GM18498 (cell line): ENCODE measurements at regions not wholly inside any gene's neighbourhood (a gene's known extent, or its start where the extent isn't known, plus 50 kb on each side); places are given as distances from the start of the nearest gene placed in this dataset.
"Not testable (repeated sequence)": the region's sequence is repeated elsewhere in the genome, so short reads cannot be mapped to it uniquely, and the experiment has no call there.

ENCODE experiments used
- ATAC-seq: cut with Tn5 transposase; IDR thresholded peaks from one replicate; pipeline ENCODE4 v1.9.1; 2021; ENCODE audit warnings: mild to moderate bottlenecking, moderate library complexity; ENCODE audit not compliant: unreplicated experiment

DNA sequence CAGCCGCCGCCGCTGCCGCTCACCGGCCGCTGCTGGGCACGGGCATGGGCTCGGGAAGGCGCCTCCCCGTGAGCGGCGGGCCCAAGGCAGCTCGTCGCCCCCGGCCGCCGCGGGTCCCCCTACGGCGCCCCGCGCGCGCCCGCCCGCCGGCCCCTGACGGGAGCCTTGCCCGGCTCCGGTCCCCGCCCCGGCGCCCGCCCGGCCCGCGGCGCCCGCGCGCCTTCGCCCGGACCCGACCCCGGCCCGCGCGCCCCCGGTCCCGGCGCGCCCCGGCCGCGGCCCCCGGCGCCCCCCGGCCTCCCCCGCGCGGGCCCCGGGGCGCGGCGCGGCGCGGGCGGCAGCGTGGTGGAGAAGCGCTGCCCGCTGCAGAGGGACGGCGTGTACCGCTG lies 177.7 kb downstream of the OR4M2 start:
- no peak for ATAC-seq

DNA sequence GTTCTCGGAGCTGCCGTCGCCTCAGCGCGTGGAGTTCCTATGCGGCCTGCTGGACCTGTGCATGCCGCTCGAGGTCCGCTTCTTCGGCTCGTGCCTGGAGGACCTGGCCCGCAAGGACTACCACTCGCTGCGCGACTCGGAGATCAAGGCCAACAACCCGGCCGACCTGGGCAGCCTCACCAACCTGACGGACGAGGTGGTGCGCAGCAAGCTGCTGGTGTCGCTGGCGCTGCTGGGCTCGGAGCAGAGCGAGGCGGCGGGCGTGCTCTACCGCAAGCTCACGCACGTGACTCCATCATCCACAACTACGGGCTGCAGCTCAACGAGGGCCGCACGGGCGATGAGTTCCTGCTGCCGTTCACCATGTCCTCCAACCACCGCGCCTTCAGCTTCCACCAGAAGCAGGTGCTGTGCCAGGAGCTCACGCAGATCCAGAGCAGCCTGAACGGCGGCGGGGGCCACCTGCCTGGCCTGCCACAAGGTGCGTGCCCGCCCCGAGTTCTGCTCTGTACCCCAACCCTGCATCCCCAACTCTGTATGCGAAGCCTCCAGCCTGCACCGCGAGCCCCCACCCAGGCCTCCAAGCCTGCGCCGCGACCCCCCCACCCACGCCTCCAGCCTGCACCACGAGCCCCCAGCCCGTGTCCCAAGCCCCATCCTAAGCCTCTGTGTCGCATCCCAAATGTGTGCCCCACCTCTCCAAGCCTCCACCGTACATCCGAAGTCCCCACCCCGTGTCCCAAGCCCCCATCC lies 178.2 kb downstream of the OR4M2 start:
- no peak for ATAC-seq

- not testable (repeated sequence) for ATAC-seq
These were observed 178.9 kb downstream of the OR4M2 start for GRCh38 chr15:22259151-22259750.

DNA sequence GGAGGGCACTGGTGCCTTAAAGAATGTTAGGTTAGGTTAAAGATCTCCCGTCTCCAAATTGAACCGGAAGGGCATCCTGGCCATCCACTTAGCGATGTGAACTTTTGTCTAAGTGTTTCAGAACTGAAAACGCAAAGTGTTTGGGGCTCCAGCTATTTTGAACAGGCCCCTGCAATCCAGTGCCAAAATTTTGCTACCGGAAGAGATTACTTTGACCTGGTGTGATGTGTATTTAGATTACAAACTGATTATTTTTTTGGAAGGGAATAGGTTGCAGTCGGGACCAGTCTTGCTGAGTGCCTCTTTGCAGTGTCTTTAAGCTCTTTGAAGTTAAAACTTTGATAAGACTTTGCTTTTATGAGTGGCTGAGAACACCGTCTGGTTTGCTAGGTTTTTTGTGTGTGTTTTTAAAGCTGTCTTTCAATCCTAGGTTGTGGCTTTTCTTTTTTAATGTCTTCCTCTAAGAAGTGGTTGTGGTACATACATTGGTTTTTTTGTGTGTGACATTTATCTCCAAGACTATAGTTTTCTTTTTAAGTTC lies 179.6 kb downstream of the OR4M2 start:
- no peak for ATAC-seq

- no peak for ATAC-seq
These were observed 182.3 kb downstream of the OR4M2 start for GRCh38 chr15:22262613-22263020.

GRCh38 chr15:22263738-22264137 lies 183.4 kb downstream of the OR4M2 start:
- no peak for ATAC-seq

- not testable (repeated sequence) for ATAC-seq
These were observed 183.9 kb downstream of the OR4M2 start for GRCh38 chr15:22264272-22264671.

- no peak for ATAC-seq
These were observed 185.0 kb downstream of the OR4M2 start for GRCh38 chr15:22265056-22265945.

GRCh38 chr15:22265970-22266369 lies 185.6 kb downstream of the OR4M2 start:
- ATAC-seq, result no peak

DNA sequence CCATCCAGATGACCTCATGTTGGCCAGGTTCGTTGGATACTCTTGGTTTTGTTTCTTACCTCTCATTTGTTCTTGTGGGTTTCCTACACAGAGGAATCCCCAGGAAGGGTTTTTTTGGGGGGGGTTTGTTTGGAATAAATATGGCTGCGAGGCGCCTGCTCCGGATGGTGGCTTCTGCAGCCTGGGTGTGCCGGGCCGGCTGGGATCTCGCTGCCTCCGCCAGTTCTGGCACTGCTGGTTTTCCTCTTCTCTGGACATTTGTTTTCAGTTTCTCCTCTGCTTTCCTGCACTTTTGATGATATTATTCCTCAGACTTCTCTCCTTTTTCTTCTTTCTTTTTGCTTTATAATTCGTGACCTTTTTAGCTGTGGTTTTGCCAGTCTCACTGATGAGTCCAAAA lies 187.4 kb downstream of the OR4M2 start:
- ATAC-seq, result no peak

DNA sequence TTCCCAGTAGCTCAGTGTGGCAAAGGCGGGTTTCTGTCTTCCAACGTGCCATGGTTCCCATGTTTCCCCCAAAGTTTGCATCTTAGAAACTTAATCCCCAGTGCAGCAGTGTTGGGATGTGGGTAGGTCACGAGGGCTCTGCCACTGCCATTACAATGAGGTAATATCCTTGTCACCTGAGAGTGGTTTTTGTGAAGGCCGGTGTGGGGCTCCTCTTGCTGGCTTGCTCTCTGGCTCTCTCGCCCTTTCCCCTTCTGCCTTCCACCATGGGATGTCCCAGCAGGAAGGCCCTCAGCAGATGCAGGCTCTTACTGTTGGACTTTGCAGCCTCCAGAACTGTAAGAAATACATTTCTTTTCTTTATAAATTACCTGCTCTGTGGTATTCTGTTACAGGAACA lies 187.9 kb downstream of the OR4M2 start:
- ATAC-seq, result not testable (repeated sequence)

DNA sequence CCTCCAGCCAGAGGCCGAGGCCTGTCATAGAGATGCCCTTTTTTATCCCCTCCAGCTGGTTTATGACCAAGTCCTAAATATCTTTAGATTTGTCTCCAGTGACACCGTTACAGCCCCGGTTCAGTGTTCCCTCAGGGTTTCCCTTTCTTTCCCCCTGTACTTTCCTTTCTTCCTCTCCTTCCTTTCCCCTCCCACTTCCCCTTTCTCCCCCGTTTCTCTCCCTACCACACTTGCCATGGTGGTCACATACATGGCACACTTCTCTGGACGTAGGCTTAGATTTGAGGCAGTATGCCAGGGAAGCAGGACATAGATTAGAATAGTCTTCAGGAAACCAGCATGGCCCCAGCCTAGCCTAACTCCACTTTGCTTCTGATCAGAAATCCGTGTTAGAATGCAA lies 188.3 kb downstream of the OR4M2 start:
- ATAC-seq, result not testable (repeated sequence)

DNA sequence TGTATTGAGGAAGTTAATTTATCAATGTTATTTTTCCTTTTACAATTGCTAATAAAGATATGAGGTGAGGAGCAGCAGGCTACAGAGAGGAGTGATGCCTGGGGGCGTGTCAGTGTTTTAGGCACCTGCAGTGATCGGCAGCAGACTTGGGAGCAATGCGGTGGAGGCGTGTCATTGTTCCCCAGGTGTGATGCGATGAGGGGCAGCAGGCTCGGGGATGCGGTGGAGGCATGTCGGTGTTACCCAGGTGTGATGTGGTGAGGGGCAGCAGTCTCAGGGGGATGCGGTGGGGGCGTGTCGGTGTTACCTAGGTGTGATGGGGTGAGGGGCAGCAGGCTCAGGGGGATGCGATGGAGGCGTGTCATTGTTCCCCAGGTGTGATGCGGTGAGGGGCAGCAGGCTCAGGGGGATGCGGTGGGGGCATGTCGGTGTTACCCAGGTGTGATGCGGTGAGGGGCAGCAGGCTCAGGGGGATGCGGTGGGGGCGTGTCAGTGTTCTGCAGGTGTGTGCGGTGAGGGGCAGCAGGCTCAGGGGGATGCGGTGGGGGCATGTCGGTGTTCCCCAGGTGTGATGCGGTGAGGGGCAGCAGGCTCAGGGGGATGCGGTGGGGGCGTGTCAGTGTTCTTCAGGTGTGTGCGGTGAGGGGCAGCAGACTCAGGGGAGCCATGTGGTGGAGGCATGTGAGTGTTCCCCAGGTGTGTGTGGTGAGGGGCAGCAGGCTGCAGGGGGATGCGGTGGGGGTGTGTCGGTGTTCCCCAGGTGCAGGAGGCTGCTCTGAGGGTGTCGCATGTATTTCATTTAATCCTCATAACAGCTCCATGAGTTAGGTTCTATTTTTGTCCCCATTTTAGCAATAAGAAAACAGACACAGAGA lies 186.2 kb upstream of the GOLGA6L22 start:
- not testable (repeated sequence) for ATAC-seq

GRCh38 chr15:22273185-22273584 lies 185.5 kb upstream of the GOLGA6L22 start:
- not testable (repeated sequence) for ATAC-seq

DNA sequence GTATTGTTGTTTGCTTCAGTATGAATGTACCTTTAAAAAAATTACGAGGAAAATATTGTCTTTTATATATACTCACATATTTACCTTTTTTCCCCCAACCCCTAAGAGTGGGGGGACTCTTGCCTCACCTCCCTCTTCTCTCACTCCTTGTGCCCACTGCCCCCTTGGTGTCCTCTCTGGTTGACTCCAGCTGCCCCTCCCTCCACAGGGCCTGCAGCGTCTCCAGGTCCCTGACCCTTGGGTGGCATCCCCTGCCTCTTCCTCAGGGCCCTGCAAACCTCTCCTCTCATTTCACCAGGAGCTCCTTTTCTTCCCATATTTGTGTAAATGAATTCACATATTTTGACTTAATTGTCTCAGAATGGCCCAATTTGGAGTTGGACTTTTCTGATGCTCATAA lies 184.3 kb upstream of the GOLGA6L22 start:
- not testable (repeated sequence) for ATAC-seq

- not testable (repeated sequence) for ATAC-seq
These were observed 177.9 kb upstream of the GOLGA6L22 start for GRCh38 chr15:22280770-22281169.

DNA sequence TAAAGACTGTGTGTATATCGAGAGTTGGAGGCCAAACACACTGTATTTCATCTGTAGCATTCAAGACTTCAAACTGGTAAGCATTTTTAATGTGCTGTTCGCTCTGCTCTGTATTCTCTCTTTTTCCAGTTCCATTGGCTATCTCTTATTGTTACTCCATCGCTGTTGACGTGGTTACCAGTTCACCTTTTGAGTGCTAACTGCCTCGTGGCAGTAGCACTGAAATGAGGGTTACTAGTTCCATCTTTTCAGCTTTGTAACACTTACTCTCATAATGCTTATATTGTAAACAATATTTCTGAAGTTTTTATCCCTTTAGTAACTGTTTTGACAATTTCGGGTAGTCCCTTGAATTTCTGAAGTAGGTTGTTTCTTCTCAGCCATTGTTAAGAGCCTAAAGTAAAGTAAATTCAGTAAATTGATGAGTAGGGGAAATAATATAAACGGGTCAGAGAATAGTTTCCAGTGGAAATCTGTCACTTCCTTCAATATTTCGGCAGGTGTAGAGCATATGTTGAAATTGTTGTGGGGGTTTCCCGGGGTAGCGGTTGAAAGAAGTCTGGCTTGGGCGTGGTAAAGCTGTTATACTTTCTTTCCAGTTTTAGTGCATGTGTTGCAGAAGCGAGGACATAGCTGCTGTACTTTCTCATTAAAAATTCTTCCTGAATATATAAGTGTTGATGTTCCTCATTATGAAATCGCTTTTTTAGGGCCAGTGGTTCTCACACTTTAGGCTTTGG lies 175.7 kb upstream of the GOLGA6L22 start:
- ATAC-seq, result not testable (repeated sequence)

- ATAC-seq, result not testable (repeated sequence)
These were observed 173.8 kb upstream of the GOLGA6L22 start for GRCh38 chr15:22284795-22285420.

DNA sequence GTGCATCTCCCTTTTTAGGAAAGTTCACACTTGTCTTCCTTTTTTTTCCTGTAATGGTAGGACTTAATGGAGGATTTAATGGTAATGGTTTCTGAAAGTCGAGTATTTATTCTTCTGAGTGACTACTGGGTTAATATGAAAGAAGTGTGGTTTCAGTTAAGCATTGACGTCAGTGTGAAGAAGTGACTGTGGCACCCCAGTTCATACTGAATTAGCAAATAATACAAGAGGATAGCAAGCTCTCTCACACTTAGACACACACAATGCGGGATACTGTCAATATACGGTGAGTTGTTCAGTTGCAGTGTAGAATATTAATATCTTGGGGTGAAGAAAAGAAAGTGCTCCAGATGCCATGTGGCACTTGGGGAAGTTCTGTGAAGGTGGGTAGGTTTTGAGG lies 167.6 kb upstream of the GOLGA6L22 start:
- not testable (repeated sequence) for ATAC-seq
